SU-DHL-6 (cell line): ENCODE measurements at regions not wholly inside any gene's neighbourhood (a gene's known extent, or its start where the extent isn't known, plus 50 kb on each side); places are given as distances from the start of the nearest gene placed in this dataset.

Experiments used
- EZH2phosphoT487 ChIP-seq: fragments of 200-600 bp; sonication (generic), shearing (Covaris generic); conservative IDR thresholded peaks from 2 replicates; pipeline ENCODE4 v1.6.1; 2018; ENCODE audit warnings: mild to moderate bottlenecking, antibody characterized with exemption, low read length, moderate library complexity, mixed read lengths
- TF ChIP-seq, protein P1 (sequence below): fragments of 200-600 bp; sonication (generic); IDR thresholded peaks from one replicate; pipeline ENCODE4 v1.5.1; 2017; ENCODE audit warnings: antibody characterized with exemption, mild to moderate bottlenecking, low read length, moderate library complexity; ENCODE audit not compliant: insufficient read depth, poor library complexity, severe bottlenecking

GRCh38 chr4:33751050-33751449 lies 2493.3 kb downstream of the ARAP2 start:
- TF ChIP-seq, protein P1, sequence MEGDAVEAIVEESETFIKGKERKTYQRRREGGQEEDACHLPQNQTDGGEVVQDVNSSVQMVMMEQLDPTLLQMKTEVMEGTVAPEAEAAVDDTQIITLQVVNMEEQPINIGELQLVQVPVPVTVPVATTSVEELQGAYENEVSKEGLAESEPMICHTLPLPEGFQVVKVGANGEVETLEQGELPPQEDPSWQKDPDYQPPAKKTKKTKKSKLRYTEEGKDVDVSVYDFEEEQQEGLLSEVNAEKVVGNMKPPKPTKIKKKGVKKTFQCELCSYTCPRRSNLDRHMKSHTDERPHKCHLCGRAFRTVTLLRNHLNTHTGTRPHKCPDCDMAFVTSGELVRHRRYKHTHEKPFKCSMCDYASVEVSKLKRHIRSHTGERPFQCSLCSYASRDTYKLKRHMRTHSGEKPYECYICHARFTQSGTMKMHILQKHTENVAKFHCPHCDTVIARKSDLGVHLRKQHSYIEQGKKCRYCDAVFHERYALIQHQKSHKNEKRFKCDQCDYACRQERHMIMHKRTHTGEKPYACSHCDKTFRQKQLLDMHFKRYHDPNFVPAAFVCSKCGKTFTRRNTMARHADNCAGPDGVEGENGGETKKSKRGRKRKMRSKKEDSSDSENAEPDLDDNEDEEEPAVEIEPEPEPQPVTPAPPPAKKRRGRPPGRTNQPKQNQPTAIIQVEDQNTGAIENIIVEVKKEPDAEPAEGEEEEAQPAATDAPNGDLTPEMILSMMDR = no peak
- no peak for TF ChIP-seq EZH2phosphoT487
